ENCODE measurements at regions not wholly inside any gene's neighbourhood (a gene's known extent, or its start where the extent isn't known, plus 50 kb on each side); places are given as distances from the start of the nearest gene placed in this dataset.

- TF ChIP-seq CTCF (IDR thresholded peaks at IDR 0.05; ENCODE audit: control insufficient read depth, extremely low read depth, insufficient read depth) = no peak
- DNase-seq (ENCODE audit: low read depth) = no peak
These were observed 814.8 kb downstream of the BRD1 start for GRCh38 chr22:49012712-49013395.

DNA sequence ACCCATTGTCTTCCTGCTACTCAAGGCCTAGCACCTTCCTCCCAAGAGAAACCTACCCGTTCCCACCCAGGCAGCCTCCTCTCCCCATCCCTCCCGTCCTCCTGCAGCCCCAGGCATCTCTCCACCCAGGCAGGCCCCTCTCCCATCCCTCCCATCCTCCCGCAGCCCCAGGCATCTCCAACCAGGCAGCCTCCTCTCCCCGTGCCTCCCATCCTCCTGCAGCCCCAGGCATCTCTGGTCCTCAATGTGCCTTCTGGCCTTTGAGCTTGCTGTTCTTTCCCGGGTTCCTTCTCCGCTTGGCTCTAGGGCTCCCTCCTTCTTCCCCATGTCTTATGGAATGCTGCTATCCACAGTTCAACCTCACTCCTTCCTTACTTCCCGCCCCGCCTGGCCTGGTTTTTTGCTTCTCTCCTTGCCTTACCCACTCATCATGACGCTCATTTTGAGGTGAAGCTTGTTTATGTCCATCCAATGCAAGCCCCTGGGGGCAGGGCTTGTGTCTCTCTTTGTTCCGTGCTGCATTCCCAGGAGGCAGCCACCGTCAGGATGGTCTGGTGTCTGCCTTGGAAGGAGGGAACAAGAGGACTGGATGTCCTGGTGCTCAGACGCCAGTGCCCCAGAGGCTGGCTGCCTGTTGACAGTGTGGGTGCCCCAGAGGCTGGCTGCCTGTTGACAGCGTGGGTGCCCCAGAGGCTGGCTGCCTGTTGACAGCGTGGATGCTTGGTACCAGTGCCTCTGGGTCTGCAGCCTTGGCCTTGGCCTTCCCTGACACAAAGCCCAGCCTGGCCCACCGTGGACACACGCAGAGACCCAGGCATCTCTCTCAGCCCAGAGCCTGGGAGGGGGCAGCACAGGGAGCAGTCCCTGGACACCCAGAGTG, 815.7 kb downstream of the BRD1 start:
- no peak for DNase-seq (ENCODE audit: low read depth)

More at GRCh38 chr22:49012712-49013395, 814.8 kb downstream of the BRD1 start:
- H3K4me3 ChIP-seq (ENCODE audit: low read depth, low read length) = no peak overlapping the region

GRCh38 chr22:49011379-49011768, 816.3 kb downstream of the BRD1 start:
- no peak overlapping the region for H3K4me3 ChIP-seq (ENCODE audit: low read depth, low read length)
- TF ChIP-seq CTCF (IDR thresholded peaks at IDR 0.05; ENCODE audit: control insufficient read depth, extremely low read depth, insufficient read depth) = no peak
- DNase-seq (ENCODE audit: low read depth) = no peak

More for the DNA sequence above, 815.7 kb downstream of the BRD1 start:
- no peak overlapping the region for H3K4me3 ChIP-seq (ENCODE audit: low read depth, low read length)
- TF ChIP-seq CTCF (IDR thresholded peaks at IDR 0.05; ENCODE audit: control insufficient read depth, extremely low read depth, insufficient read depth) = no peak

DNA sequence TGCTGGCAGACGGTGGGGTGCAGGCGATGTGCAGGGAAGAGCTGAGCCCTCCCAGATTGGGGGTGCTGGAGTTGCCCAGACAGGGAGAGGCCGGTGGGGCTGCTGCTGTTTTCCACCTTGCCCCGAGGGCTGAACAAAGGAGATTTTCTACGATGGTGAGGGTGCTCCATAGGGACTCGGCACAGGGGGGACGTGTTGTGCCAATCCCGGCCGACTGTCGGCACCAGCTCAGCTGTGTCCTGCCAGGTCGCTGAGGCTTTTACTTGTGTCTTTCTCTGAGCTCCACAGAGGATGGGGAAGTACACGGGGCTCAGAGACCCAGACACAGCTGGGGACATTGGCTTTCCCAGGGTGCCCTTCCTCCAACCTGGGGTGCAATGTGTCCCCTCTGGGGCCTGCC, 816.8 kb downstream of the BRD1 start:
- H3K4me3 ChIP-seq (ENCODE audit: low read depth, low read length) = no peak overlapping the region
- no peak for TF ChIP-seq CTCF (IDR thresholded peaks at IDR 0.05; ENCODE audit: control insufficient read depth, extremely low read depth, insufficient read depth)
- DNase-seq (ENCODE audit: low read depth) = no peak

DNA sequence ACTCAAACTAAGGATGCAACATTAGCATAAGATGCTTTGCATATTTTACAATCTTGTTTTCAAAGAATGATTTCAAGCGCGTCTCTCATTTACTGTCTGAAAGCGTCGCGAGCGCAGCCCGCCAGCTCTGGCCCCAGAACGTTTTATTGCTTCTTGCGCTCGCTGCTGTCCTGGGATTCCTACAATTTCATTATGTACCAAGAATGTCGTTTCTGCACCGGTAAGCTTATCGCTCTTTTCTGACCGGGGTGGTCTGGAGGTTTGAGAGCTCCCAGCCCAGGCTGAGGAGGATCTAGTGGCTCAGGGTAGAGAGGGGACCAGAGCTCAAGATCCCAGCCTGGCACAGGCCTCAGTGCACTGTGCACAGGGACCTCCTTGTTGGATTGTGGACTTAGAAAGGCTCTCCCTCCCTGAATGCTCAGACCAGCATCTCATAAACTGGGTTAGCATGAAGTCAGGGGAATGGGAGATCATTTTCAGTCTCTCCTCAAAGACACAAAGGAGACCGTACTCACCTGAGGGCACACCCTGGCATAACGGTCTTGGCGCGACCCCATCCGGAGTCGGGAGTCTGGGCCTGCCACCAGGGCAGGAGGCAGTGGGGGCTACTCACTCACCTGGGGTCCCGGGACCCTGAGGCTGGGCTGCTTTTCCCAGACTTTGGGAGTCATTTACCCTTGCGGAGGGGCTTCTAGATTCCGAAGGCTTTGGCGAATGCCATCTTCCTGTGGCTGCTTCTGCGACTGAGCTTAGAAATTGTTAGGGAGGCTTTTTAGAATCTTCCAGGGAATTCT, 817.4 kb downstream of the BRD1 start:
- no peak for TF ChIP-seq CTCF (IDR thresholded peaks at IDR 0.05; ENCODE audit: control insufficient read depth, extremely low read depth, insufficient read depth)
- DNase-seq (ENCODE audit: low read depth) = no peak

GRCh38 chr22:49009359-49010063, 818.2 kb downstream of the BRD1 start:
- no peak for TF ChIP-seq CTCF (IDR thresholded peaks at IDR 0.05; ENCODE audit: control insufficient read depth, extremely low read depth, insufficient read depth)
- DNase-seq (ENCODE audit: low read depth) = no peak
- H3K4me3 ChIP-seq (ENCODE audit: low read depth, low read length) = no peak overlapping the region

More for the DNA sequence above, 817.4 kb downstream of the BRD1 start:
- H3K4me3 ChIP-seq (ENCODE audit: low read depth, low read length) = no peak overlapping the region
